ENCODE measurements at regions not wholly inside any gene's neighbourhood (a gene's known extent, or its start where the extent isn't known, plus 50 kb on each side); places are given as distances from the start of the nearest gene placed in this dataset.

DNA sequence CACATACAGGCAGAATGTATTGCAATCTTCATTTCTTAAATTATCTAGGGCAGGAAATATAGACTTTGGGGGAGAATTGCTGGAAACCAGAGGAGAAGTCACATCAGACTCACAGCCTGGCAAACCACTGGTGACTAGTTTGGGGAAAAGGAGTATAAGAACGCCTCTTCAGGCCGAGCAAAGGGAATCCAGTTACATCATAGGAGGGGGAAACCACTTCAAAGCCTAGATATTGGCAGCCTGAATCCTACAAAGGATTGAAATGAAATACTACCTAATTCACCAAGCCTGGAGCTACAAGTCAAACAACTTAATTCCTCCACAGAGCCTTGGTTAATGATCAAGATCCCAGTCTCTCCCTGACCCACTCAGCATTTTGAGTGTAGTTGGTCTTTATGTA lies 121.7 kb downstream of the SLC30A10 start:
- in situ Hi-C loops (cut with MboI; ENCODE audit: low sequenced_read_pairs, unreplicated experiment) = loop anchor here (10.0 to 25.0 kb wide), 2 partner anchors 142 to 244 kb away; no protein-coding TSS in a partner anchor
- TF ChIP-seq, protein P1, sequence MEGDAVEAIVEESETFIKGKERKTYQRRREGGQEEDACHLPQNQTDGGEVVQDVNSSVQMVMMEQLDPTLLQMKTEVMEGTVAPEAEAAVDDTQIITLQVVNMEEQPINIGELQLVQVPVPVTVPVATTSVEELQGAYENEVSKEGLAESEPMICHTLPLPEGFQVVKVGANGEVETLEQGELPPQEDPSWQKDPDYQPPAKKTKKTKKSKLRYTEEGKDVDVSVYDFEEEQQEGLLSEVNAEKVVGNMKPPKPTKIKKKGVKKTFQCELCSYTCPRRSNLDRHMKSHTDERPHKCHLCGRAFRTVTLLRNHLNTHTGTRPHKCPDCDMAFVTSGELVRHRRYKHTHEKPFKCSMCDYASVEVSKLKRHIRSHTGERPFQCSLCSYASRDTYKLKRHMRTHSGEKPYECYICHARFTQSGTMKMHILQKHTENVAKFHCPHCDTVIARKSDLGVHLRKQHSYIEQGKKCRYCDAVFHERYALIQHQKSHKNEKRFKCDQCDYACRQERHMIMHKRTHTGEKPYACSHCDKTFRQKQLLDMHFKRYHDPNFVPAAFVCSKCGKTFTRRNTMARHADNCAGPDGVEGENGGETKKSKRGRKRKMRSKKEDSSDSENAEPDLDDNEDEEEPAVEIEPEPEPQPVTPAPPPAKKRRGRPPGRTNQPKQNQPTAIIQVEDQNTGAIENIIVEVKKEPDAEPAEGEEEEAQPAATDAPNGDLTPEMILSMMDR (IDR thresholded peaks at IDR 0.05; ENCODE audit: borderline replicate concordance, control extremely low read depth, extremely low read depth, insufficient read depth, missing control alignments) = no peak
- no peak for DNase-seq (ENCODE audit: low spot score)

DNA sequence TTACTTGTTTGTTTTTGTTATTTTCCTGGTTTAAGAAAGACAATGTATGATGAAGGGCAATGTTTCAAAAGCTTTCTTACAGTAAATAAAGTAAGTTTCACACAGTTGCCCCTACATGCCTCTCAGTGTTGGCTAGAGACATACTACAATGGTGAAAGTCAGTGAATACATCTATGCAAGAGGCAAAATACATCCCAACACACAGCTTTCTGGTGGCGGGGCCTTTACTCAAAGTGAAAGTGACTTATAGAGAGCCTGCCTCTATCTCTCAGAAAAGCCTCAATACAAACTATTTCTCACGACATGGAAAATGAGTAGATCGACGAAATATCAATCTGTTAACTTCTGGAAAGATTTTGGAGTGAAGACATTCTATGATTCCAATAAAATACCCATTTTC lies 122.3 kb downstream of the SLC30A10 start:
- in situ Hi-C loops (cut with MboI; ENCODE audit: low sequenced_read_pairs, unreplicated experiment) = loop anchor here (10.0 to 25.0 kb wide), 2 partner anchors 141 to 244 kb away; no protein-coding TSS in a partner anchor
- DNase-seq (ENCODE audit: low spot score) = no peak

DNA sequence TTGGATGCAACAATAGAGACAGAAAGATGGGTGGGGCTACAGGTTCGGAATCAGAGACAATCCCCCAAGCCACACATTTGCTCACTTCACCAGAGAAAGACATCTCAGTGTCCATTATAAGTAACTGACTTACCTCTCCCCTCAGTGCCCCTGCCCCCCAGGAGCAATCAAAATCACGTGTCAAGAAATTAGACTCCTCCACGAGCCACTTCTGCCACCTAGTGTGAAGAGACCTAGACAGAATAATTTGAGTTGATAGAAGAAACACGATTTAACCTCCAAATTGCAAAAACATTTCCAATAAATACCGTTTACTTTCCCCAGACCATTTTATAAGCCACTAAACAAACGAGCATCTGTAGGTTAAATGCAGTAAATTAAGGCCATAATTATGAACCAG lies 123.2 kb downstream of the SLC30A10 start:
- in situ Hi-C loops (cut with MboI; ENCODE audit: low sequenced_read_pairs, unreplicated experiment) = loop anchor here (10.0 to 25.0 kb wide), 2 partner anchors 140 to 243 kb away; no protein-coding TSS in a partner anchor
- TF ChIP-seq, protein P1 (IDR thresholded peaks at IDR 0.05; ENCODE audit: borderline replicate concordance, control extremely low read depth, extremely low read depth, insufficient read depth, missing control alignments) = no peak
- DNase-seq (ENCODE audit: low spot score) = no peak

More for the DNA sequence above, 122.3 kb downstream of the SLC30A10 start:
- TF ChIP-seq, protein P1 (IDR thresholded peaks at IDR 0.05; ENCODE audit: borderline replicate concordance, control extremely low read depth, extremely low read depth, insufficient read depth, missing control alignments) = no peak

DNA sequence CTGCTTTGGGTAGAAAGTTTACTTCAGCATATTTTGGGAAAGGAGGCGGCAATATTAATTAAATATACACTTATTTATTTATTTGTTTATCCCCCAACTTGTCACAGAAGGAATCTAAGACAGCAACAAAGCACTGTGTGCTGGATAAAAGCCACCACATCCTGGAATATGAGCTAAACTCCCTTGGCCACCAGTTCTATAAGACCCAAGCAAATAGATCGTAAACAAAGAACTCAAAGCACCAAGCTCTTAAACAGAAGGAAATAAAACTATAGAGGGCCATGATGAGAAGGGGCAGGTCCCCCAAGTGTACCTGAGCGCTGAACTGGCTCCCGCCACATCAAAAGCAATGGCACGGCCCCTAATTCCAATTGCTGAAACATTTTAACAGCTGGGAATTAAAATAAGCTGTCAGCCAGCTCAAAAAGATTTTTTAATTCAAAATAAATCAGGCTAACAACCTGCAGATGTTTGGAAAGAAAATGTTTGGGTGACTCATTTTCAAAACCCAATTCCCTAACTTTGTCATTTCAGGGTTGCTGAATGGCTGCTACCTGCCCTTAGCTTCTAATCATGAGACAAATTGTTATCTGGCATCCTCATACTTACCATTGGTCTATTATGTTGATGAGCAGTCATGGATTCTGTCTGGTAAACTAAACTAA lies 127.1 kb downstream of the SLC30A10 start:
- TF ChIP-seq, protein P1 (IDR thresholded peaks at IDR 0.05; ENCODE audit: borderline replicate concordance, control extremely low read depth, extremely low read depth, insufficient read depth, missing control alignments) = no peak
- DNase-seq (ENCODE audit: low spot score) = no peak
- in situ Hi-C loops (cut with MboI; ENCODE audit: low sequenced_read_pairs, unreplicated experiment) = loop anchor here (10.0 to 25.0 kb wide), 2 partner anchors 136 to 239 kb away; no protein-coding TSS in a partner anchor

DNA sequence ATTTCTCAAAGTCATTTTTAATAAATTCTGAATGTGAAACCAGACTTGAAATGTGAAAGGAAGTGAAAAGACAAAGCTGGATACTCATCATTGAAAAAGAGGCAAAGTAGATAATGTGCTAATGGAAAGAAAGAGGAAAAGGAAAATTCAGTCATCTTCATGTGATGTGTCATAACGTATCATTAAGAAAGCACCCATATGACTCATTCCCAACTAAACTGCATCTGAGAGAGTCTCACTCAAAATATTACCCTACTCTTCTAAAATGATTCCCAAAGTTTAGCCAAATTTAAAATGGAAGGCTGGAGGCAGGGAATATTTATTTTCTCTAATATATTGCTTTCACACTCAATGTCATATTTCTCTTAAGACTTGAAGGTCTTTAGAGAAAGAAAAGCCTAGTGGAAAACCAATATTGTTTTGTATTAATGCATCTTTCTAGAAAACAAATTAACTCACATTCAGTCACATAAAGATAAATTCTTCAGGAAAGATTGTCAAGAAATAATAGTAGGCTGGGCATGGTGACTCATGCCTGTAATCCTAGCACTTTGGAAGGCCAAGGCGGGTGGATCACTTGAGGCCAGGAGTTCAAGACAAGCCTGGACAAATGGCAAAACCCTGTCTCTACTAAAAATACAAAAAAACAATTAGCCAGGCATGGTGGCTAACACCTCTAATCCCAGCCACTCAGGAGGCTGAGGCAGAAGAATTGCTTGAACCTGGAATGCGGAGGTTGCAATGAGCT lies 129.9 kb downstream of the SLC30A10 start:
- TF ChIP-seq, protein P1 (IDR thresholded peaks at IDR 0.05; ENCODE audit: borderline replicate concordance, control extremely low read depth, extremely low read depth, insufficient read depth, missing control alignments) = no peak
- no peak for DNase-seq (ENCODE audit: low spot score)
- in situ Hi-C loops (cut with MboI; ENCODE audit: low sequenced_read_pairs, unreplicated experiment) = no loop called here

DNA sequence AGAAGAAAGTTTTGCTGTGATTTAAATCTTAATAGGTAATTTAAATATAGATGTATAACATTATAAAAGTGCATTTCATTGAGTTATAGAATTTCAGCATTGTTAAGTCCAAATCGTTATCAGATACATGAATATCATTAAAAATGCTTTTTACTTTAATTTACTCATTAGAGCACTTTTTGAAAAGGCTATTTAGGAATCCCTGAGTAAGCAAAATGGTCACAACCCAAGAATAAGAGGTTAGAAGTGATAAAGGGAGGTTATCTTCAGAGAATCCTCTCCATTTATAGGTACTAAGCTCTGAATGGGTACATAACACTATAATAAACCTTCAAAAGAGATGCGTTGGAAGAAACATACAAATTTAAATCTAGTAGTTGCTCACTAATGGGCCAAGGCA lies 130.7 kb downstream of the SLC30A10 start:
- DNase-seq (ENCODE audit: low spot score) = no peak
- in situ Hi-C loops (cut with MboI; ENCODE audit: low sequenced_read_pairs, unreplicated experiment) = no loop called here

More for the DNA sequence above, 130.7 kb downstream of the SLC30A10 start:
- TF ChIP-seq, protein P1 (IDR thresholded peaks at IDR 0.05; ENCODE audit: borderline replicate concordance, control extremely low read depth, extremely low read depth, insufficient read depth, missing control alignments) = no peak
